KBM-7 (cell line): ENCODE measurements at regions not wholly inside any gene's neighbourhood (a gene's known extent, or its start where the extent isn't known, plus 50 kb on each side); places are given as distances from the start of the nearest gene placed in this dataset.

Source experiments
- DNase-seq: peaks from one replicate; pipeline ENCODE4 v3.0.0-alpha.2; 2015
- in situ Hi-C: fragments of 300-500 bp; cut with MboI; formaldehyde crosslinking; loops from 2 replicates; pipeline ENCODE4 v1.14.3; 2020; ENCODE audit warnings: low sequenced_read_pairs, low pct_unique_long_range_greater_than_20kb, mixed read lengths

DNA sequence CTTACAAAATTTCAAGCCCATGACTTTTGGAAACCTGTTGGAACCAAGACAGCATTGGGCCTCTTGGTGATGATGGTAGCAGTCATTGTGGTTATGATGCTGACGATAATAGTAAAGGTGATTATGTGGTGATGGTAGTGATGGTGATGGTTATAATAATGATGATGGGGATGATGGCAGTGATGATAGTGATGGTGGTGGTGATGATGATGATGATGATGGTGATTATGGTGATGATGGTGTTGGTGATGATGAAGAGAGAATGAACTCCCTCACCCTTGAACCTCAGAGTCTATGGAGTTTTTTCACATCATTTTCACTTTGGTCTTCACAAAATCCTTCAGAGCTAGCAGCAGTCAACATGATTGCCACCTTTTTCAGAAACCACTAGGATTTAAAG is 105.3 kb upstream of the ASIC2 start:
- DNase-seq = no peak
- in situ Hi-C loops = no loop called here

DNA sequence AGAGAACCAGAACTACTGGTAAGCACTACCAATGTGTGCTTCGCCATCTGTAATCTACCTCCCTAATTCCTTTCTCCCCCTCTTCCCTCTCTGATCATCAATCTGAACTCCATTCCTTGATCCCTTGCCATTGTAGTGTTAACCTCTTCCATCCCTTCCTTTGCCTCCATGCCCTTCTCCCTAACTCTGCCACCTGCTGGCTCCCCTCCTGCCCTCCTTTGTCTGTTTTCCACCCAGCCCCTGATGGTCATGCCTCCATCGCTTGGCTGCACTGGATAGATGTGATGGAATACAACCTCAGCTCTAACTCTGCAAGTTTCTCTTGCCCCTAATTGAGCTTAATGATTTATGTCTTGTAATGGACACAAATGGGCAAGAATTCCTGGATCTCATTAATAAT is 108.2 kb upstream of the ASIC2 start:
- DNase-seq = no peak
- in situ Hi-C loops = no loop called here

DNA sequence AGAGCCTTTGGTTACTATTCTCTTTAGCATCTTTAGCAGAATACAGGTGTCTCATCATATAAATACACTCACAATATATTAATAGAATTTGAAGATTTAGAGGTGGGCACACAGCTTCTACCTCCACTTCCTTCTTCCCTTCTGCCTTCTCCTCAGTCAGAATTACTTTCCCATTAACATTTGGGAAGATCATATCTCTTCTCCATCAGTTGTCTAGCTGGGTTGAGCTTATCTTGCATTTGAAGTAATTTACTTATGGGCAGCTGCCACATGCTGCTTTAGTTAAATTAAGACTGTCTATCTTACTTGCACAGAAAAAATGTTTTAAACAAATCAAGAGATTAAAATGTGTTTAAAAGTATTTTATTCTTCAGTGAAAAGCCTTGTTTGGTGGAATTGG is 110.1 kb upstream of the ASIC2 start:
- DNase-seq = no peak
- in situ Hi-C loops = no loop called here

DNA sequence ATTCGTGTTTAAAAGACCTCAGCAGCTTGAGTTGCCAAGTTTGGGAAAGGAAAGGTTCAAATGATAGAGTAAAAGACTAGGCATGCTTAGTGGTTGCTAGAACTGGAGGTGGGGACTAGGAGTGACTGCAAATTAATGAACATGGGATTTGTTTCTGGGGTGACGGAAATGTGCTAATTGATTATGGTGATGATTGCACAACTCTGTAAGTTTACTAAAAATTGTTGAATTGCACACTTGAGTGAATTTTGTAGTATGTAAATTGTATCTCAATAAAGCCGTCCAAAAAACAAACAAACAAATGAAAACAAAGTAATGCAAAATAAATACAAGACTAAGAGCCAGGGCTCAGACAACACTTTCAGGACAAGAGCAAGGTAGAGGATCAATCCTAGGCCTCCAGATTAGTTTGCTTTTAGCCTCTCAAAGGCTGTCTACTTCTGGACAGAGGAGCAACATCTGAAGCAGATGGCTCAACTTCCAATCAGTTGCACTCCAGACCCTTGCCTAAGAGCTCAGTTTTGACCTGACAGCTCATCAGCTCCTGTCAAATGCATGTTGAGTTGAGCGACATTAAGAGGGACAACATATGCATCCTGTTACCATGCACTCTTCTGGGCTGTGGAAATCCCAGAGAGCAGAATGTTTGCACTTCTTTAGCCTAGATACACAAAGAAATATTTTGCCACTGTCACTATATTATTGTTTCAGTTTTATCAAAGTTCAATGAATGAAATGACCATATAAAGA is 111.2 kb upstream of the ASIC2 start:
- in situ Hi-C loops = no loop called here
- no peak for DNase-seq

DNA sequence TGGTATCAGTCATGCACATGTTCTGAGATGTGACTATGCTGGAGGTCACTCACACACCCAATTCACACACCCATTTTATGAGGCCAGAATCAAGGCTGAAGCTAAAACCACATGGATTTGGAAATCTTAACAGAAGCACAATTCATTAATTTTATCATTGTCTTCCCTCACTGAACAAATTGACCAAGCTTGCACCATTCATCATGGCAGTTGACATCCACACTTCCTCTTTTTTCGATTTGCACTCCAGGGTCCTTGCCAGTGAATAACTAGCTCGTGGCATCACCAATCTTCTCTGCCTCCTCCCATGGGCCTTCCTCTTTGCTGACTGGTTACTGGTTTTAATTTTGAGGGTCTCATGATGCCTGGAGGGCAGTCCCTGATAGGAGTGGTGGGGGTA is 123.0 kb upstream of the ASIC2 start:
- in situ Hi-C loops = no loop called here
- DNase-seq = peak; percentile 4

DNA sequence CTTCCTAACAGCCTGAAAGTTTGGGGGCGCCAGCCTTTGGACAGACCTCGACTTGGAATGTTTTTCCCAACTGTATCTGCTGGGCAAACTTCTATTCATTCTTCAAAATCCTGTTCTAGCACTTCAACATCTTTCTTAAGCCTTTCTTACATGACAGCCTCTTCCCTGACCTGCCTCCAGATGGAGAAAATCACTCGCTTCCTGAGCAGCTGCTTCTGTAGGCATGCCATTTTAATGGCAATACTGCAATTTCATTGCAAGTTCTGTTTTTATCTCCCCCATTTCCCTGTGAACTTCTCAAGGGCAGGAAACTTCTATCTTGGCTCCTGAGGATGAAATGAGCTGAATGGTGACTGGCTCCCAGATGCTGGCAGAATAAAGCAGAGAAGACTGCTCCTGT is 128.8 kb upstream of the ASIC2 start:
- DNase-seq = no peak
- in situ Hi-C loops = no loop called here

DNA sequence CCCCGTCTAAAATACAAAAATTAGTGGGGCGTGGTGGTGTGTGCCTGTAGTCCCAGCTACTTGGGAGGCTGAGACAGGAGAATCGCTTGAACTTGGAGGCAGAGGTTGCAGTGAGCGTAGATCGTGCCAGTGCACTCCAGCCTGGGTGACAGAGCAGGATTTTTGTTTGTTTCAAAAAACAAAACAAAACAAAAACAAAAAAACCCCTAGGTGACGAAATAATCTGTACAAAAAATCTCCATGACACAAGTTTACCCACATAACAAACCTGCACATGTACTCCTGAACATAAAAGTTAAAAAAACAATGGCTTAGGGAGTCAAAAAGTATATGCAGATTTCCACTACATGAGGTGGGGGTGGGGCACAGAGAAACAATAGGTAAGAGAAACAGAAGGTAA is 140.5 kb upstream of the ASIC2 start:
- in situ Hi-C loops = no loop called here
- no peak for DNase-seq

DNA sequence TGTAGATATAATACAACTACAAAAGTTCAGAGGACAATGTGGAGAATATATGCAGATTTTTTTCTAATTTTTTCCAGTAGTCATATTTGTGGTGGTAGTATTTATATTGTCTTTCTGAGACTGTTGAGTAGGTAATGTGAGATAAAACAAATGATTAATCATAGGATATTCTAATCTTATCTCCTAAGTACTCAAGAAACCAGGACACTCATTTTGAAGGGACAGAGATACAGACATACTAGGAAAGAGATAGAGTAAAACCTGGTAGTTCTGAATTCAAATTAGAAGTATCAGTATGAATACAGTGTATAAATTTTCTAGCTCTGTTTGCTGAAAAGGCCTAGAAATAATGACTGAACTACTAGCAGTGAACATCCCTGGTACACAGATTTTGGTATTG is 141.7 kb upstream of the ASIC2 start:
- in situ Hi-C loops = no loop called here

DNA sequence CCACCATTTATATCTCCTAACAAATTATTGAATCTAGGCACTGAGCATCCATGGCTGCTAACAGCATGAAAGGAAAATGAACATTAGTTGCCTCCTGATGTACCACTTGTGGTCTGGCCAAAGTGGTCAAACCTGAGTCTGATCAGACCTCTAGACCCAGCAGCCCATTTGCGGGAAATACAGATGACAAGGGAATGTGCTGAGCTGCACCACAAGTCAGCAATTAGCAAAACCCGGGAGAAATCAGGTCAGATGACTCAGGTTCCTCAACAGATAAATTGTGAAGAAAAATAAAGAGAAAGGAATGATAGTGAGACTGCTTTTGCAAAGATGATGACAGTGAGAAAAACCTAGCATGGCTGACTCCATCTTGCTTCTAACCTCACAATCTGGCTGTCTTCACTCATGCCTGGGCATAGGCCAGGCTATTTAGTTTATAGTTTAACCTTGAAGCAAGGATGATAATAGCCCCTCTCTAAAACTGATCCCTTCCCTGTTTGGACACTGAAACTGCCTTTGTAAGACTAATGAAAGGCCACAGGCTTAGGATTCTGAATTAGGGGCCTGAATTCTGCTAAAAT is 142.7 kb upstream of the ASIC2 start:
- no peak for DNase-seq

More for the DNA sequence above, 141.7 kb upstream of the ASIC2 start:
- no peak for DNase-seq

DNA sequence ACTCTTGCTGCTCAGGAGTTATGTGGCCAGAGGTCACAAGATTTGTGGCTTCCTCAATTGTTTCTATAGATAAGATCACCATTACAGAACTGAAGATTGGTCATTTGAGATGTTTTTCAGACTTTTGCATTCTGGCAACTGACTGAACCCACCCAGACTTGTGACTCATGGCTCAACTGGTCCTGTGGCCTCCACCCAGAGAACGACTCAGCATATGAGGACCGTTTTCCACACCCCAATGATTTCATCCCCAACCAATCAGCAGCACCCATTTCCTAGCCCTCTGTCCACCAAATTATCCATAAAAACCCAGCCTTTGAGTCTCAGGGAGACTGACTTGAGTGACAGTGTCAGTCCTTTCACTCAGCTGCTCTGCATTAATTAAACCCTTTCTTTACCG is 143.2 kb upstream of the ASIC2 start:
- in situ Hi-C loops = no loop called here
- DNase-seq = no peak

More for the DNA sequence above, 142.7 kb upstream of the ASIC2 start:
- in situ Hi-C loops = no loop called here

DNA sequence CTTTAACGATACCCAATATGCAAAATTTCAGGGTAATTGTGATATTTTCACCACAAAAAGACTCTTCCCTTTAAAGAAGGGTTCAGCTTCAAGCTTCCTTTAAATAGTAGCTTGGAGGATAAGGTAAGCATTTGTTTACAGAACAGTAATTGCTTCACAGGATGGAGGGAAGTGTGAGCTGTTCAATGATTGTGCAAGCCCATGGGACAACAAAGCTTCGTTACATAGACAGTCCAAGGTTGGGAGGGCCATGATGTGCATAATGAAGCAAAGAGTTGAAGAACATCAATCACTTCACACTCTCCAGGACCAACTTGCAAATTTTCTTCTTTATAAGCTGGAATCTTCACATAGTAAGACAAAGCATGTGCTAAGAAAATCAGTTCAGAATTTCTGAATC is 145.0 kb upstream of the ASIC2 start:
- no peak for DNase-seq
- in situ Hi-C loops = no loop called here

DNA sequence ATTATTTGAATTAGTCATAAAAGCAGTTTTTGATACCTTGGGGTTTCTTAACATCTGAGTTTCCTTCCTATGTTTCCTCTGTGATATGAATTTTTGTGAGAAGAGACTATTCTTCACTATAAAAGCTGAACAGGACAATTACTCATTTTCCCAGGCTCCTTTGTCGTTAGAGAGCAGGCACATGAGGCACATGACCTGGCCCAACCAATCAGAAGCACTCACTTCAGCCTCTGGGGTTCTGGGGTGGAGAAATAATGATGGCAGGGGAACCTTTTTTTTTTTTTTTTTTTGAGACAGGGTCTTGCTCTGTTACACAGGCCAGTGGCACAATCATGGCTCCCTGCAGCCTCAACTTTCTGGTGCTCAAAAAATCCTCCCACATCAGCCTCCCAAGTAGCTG is 145.5 kb upstream of the ASIC2 start:
- in situ Hi-C loops = no loop called here
- no peak for DNase-seq

DNA sequence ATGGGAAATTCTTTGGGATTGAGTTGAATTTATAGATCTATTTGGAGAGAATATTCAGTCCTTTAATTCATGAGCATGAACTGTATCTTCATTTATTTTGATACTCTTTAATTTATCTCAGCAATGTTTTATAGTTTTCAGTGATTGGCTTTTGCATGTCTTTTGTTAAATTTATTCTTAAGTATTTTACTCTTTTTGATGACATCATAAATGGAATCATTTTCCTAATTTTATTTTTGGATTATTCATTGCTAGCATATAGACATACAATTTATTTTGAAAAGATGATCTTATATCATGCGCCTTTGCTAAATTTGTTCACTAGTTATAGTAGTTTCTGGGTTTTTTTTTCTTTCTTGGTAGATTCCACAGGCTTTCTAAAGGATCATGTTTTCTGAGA is 149.2 kb upstream of the ASIC2 start:
- no peak for DNase-seq
- in situ Hi-C loops = no loop called here

DNA sequence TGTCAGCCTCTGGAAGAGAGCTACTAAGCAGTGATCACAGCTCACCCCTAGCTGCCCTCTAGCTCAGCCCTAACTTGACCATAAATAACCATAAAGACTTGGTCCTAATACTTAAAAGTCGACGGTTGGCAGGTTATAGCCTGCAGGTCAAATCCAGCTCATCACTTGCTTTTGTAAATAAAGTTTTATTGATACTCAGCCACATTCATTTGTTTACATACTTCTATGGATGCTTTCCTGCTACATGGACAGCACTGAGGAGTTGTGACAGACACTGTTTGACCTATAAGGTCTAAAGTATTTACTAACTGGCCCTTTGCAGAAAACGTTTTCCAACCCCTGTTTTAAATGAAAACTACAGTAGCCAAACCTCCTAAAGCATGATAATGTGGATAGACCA is 151.6 kb upstream of the ASIC2 start:
- in situ Hi-C loops = no loop called here

DNA sequence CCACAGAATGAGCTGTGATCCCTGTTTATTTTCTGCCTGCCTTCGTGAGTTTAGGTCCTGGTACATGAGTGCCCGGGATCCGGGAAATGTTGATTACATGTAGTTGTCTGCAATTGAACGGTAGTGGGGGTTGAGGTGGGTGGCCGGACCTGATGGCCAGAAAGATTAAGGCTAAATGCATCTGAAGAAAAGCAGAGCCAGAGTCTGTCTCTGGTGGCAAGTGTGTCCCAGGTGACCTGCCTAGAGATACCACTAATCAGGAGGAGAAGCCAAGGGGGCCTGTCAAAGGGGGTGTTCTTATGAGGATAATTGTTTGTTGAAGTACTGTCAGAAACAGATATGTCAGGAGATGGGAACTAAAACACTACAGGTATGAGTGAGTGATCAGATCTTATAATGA is 154.0 kb upstream of the ASIC2 start:
- DNase-seq = no peak
- in situ Hi-C loops = no loop called here

More for the DNA sequence above, 151.6 kb upstream of the ASIC2 start:
- DNase-seq = no peak

DNA sequence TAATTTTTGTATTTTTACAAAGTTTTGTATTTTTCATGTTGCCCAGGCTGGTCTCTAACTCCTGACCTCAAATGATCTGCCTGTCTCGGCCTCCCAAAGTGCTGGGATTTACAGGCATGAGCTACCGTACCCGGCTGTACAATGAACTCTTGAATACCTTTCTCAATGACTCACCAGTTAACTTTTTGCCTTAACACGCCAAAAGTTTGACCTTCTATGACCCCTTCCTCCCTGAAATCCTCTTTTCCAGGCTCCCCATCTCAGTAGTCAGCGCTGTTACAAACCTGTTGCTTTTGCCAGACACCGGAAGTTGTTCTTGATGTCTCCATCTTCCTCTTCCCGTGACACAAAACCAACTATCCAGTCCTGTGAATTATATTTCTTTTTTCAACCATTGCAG is 158.1 kb upstream of the ASIC2 start:
- in situ Hi-C loops = no loop called here
- DNase-seq = no peak

DNA sequence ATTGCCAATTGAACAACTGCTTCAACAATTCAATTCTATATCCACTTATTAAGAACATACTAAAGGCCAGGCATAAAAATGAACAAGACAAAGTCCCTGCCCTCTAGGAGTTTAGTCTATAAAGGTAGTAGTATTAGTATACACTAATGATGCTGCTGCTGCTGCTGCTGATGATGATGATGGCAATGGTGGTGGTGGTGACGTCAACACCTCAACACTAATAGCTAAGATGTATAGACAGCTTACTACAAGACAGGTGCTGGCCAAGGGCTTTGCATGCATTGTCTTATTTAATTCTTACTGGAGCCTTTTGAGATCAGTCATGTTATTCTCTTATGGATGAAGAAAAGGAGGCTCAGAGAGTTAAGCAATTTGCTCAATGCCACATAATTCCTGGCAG is 164.4 kb upstream of the ASIC2 start:
- DNase-seq = no peak
- in situ Hi-C loops = no loop called here

DNA sequence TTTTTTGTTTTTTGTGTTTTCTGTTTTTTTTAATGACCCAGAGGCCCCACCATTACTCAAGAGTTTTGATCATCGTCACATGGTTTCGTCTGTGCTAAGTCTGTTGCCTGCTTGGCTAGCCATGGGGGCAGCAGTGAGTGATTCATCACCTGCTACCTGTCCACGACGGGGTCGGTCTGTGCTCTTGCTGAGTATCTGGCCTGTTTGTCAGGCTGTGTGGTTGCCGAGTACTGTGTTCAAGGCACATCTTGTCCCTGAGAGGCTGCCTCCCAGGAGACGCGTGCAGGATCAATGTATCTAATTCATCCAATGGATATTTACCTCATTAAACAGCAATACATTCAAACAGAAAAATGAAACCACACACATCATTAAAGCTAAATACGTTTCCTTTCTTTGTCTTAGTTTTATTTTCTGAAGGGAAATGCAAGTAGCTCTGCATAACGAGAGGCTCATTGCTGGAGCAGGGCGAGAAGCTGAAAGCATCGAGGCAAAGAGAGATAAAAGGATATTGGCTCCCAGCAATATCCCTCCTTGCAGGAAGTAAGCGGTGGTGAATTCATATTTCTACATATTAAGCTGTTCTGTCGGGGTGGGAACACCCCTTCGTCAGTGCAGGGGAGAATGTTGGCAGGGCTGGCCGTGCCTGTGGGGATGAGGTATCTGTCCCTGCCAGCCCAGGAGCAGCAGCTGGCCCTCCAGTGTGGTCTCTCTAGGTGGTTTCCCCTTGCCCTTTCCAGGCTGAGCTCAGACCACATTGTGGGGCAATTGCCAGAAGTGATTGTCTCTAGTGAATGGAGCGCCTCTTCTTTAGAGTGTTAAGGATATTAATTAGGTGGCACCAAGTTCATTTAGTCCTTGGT is 166.2 kb upstream of the ASIC2 start:
- in situ Hi-C loops = no loop called here
- DNase-seq = no peak

DNA sequence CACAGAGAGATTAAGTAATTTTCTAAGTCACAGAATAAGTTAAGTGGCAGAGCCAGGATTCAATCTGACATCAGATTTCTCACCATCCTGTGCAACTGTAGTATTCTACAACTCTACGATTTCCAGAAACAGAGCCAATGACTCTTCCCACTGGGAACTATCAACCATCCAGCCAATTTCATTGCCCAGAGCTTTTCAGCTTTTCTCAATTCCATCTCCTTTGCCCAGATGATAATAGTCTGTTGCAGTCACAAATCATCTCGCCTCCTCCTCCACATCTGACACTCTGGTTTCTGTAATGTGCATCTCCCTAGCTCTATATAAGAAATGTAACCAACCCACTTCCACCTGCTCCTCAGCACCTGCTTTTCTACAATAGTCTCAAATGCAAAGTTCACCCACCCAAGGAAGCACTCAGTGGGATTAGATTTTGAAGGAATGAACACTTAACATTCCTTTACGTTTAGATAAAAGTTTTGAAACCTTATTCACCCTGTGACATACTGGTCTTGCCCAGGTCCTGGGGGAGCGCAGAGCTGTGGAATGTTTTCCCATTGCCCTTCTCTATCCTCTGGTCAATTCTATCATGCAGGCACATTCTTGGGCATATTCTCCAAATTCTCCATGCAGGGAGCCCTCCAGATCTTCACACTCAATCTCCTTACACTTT is 167.8 kb upstream of the ASIC2 start:
- no peak for DNase-seq

DNA sequence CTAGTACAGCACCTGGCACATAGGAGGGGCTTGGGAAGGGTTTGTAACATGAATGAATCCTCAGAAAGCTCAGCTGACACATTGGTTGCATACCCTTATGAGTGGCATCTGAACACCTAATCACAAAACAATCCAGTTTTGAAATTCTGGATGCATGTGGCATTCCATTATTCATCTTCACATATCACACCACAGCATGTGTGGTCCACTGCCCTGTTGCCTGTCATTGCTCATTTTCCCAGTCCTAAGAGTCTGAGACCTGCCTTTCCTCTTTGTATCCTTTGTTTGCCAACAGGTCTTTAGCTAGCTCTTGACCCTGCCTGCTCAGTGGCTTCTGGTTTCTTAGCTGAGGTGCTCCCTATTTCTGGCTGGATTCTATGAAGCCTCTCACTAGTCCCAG is 170.8 kb upstream of the ASIC2 start:
- in situ Hi-C loops = no loop called here
- no peak for DNase-seq

More for the DNA sequence above, 167.8 kb upstream of the ASIC2 start:
- in situ Hi-C loops = no loop called here
